ENCODE measurements at regions not wholly inside any gene's neighbourhood (a gene's known extent, or its start where the extent isn't known, plus 50 kb on each side); places are given as distances from the start of the nearest gene placed in this dataset.

- Histone ChIP-seq H3K36me3 (replicated peaks in 1 of 2; ENCODE audit: control insufficient read depth in 2 of 2, insufficient read depth in 2 of 2, low read length in 2 of 2) (no peaks in the 10 kb centered on the region), H4K91ac (ENCODE audit: low read depth, low read length, poor library complexity) (no peak overlapping the region), H2BK120ac (ENCODE audit: low read depth, low read length) (no peak overlapping the region), H3K23ac (ENCODE audit: low read depth, low read length, poor library complexity) (no peak overlapping the region), H3K9ac (ENCODE audit: low read depth, low read length, poor library complexity) (no peak overlapping the region), H2AFZ (ENCODE audit: low read length) (no peak overlapping the region), H2BK15ac (ENCODE audit: low read length) (no peak overlapping the region), H3K79me1 (ENCODE audit: low read depth, low read length) (no peaks in the 10 kb centered on the region), H3K14ac (ENCODE audit: low read length) (no peak overlapping the region), H2AK5ac (ENCODE audit: low read depth, low read length) (no peak overlapping the region), H2BK5ac (ENCODE audit: low read length) (no peak overlapping the region), H3K18ac (ENCODE audit: low read length) (no peak overlapping the region), H3K4me2 (ENCODE audit: insufficient read depth, low read length, poor library complexity, severe bottlenecking) (no peak overlapping the region), H3K9me3 (replicated peaks in 1 of 2; ENCODE audit: control insufficient read depth in 2 of 2, insufficient read depth in 1 of 2, low read depth in 1 of 2, low read length in 2 of 2) (no peaks in the 10 kb centered on the region), H4K8ac (ENCODE audit: low read depth, low read length) (no peak overlapping the region), H3K4me3 (ENCODE audit: low read length in 2 of 2) (no peak overlapping the region), H2BK12ac (ENCODE audit: low read length) (no peak overlapping the region), H3K27ac (replicated peaks; ENCODE audit: low read length) (no peak overlapping the region), H3K27me3 (ENCODE audit: control insufficient read depth in 3 of 3, insufficient read depth in 3 of 3, low read depth in 1 of 3, low read length in 3 of 3) (no peaks in the 10 kb centered on the region), H3K4me1 (ENCODE audit: control insufficient read depth in 2 of 2, insufficient read depth in 1 of 2, low read depth in 1 of 2, low read length in 2 of 2) (peaks cover 0 to 2% of the 10 kb centered on the region in 2 donors), H3K4ac (ENCODE audit: low read length) (no peak overlapping the region)
- no CpG with 5 or more reads among the region's 4 CpGs for WGBS, 2 donors (ENCODE audit: extremely low coverage in 2 of 2, insufficient read length in 2 of 2, insufficient replicate concordance in 1 of 2)
- no peak for DNase-seq (ENCODE audit: low spot score)
Observed at GRCh38 chr17:13182854-13183253, 165.0 kb upstream of the ELAC2 start.

GRCh38 chr17:13182450-13182849 lies 164.6 kb upstream of the ELAC2 start:
- Histone ChIP-seq H3K4ac (ENCODE audit: low read length) (no peak overlapping the region), H3K4me3 (ENCODE audit: low read length in 2 of 2) (no peak overlapping the region), H3K27me3 (ENCODE audit: control insufficient read depth in 3 of 3, insufficient read depth in 3 of 3, low read depth in 1 of 3, low read length in 3 of 3) (no peaks in the 10 kb centered on the region), H3K23ac (ENCODE audit: low read depth, low read length, poor library complexity) (no peak overlapping the region), H3K4me2 (ENCODE audit: insufficient read depth, low read length, poor library complexity, severe bottlenecking) (no peak overlapping the region), H3K14ac (ENCODE audit: low read length) (no peak overlapping the region), H4K91ac (ENCODE audit: low read depth, low read length, poor library complexity) (no peak overlapping the region), H3K9me3 (replicated peaks in 1 of 2; ENCODE audit: control insufficient read depth in 2 of 2, insufficient read depth in 1 of 2, low read depth in 1 of 2, low read length in 2 of 2) (no peaks in the 10 kb centered on the region), H2BK120ac (ENCODE audit: low read depth, low read length) (no peak overlapping the region), H2AFZ (ENCODE audit: low read length) (no peak overlapping the region), H3K36me3 (replicated peaks in 1 of 2; ENCODE audit: control insufficient read depth in 2 of 2, insufficient read depth in 2 of 2, low read length in 2 of 2) (no peaks in the 10 kb centered on the region), H3K4me1 (ENCODE audit: control insufficient read depth in 2 of 2, insufficient read depth in 1 of 2, low read depth in 1 of 2, low read length in 2 of 2) (peaks cover 0 to 2% of the 10 kb centered on the region in 2 donors), H4K8ac (ENCODE audit: low read depth, low read length) (no peak overlapping the region), H3K18ac (ENCODE audit: low read length) (no peak overlapping the region), H3K9ac (ENCODE audit: low read depth, low read length, poor library complexity) (no peak overlapping the region), H2BK12ac (ENCODE audit: low read length) (no peak overlapping the region), H2BK15ac (ENCODE audit: low read length) (no peak overlapping the region), H3K79me1 (ENCODE audit: low read depth, low read length) (no peaks in the 10 kb centered on the region), H2BK5ac (ENCODE audit: low read length) (no peak overlapping the region), H2AK5ac (ENCODE audit: low read depth, low read length) (no peak overlapping the region), H3K27ac (replicated peaks; ENCODE audit: low read length) (no peak overlapping the region)
- DNase-seq (ENCODE audit: low spot score): no peak

GRCh38 chr17:13181683-13182082 lies 163.9 kb upstream of the ELAC2 start:
- H2BK5ac ChIP-seq (ENCODE audit: low read length): no peak overlapping the region
- no peak overlapping the region for H2AK5ac ChIP-seq (ENCODE audit: low read depth, low read length)
- H3K14ac ChIP-seq (ENCODE audit: low read length): no peak overlapping the region
- H2BK120ac ChIP-seq (ENCODE audit: low read depth, low read length): no peak overlapping the region
- H3K9me3 ChIP-seq (replicated peaks in 1 of 2; ENCODE audit: control insufficient read depth in 2 of 2, insufficient read depth in 1 of 2, low read depth in 1 of 2, low read length in 2 of 2): no peaks in the 10 kb centered on the region
- no peak overlapping the region for H3K4me3 ChIP-seq (ENCODE audit: low read length in 2 of 2)
- no peak overlapping the region for H3K27ac ChIP-seq (replicated peaks; ENCODE audit: low read length)
- H2BK12ac ChIP-seq (ENCODE audit: low read length): no peak overlapping the region
- no peaks in the 10 kb centered on the region for H3K36me3 ChIP-seq (replicated peaks in 1 of 2; ENCODE audit: control insufficient read depth in 2 of 2, insufficient read depth in 2 of 2, low read length in 2 of 2)
- H4K91ac ChIP-seq (ENCODE audit: low read depth, low read length, poor library complexity): no peak overlapping the region
- no peak overlapping the region for H2BK15ac ChIP-seq (ENCODE audit: low read length)
- no peak overlapping the region for H3K4ac ChIP-seq (ENCODE audit: low read length)
- peaks cover 0 to 2% of the 10 kb centered on the region in 2 donors for H3K4me1 ChIP-seq (ENCODE audit: control insufficient read depth in 2 of 2, insufficient read depth in 1 of 2, low read depth in 1 of 2, low read length in 2 of 2)
- H3K27me3 ChIP-seq (ENCODE audit: control insufficient read depth in 3 of 3, insufficient read depth in 3 of 3, low read depth in 1 of 3, low read length in 3 of 3): no peaks in the 10 kb centered on the region
- H2AFZ ChIP-seq (ENCODE audit: low read length): no peak overlapping the region
- H3K79me1 ChIP-seq (ENCODE audit: low read depth, low read length): no peaks in the 10 kb centered on the region
- H3K9ac ChIP-seq (ENCODE audit: low read depth, low read length, poor library complexity): no peak overlapping the region
- no peak overlapping the region for H4K8ac ChIP-seq (ENCODE audit: low read depth, low read length)
- WGBS, 2 donors (ENCODE audit: extremely low coverage in 2 of 2, insufficient read length in 2 of 2, insufficient replicate concordance in 1 of 2): no CpG with 5 or more reads among the region's 2 CpGs
- no peak for DNase-seq (ENCODE audit: low spot score)
- H3K4me2 ChIP-seq (ENCODE audit: insufficient read depth, low read length, poor library complexity, severe bottlenecking): no peak overlapping the region
- no peak overlapping the region for H3K18ac ChIP-seq (ENCODE audit: low read length)
- H3K23ac ChIP-seq (ENCODE audit: low read depth, low read length, poor library complexity): no peak overlapping the region

GRCh38 chr17:13176436-13176835 lies 158.6 kb upstream of the ELAC2 start:
- Histone ChIP-seq H3K4me2 (ENCODE audit: insufficient read depth, low read length, poor library complexity, severe bottlenecking) (no peak overlapping the region), H3K9ac (ENCODE audit: low read depth, low read length, poor library complexity) (no peak overlapping the region), H2BK12ac (ENCODE audit: low read length) (no peak overlapping the region), H2AFZ (ENCODE audit: low read length) (peak overlapping the region; percentile 64), H4K8ac (ENCODE audit: low read depth, low read length) (no peak overlapping the region), H3K27me3 (ENCODE audit: control insufficient read depth in 3 of 3, insufficient read depth in 3 of 3, low read depth in 1 of 3, low read length in 3 of 3) (no peaks in the 10 kb centered on the region), H3K27ac (replicated peaks; ENCODE audit: low read length) (peak overlapping the region; percentile 63), H3K14ac (ENCODE audit: low read length) (no peak overlapping the region), H3K4ac (ENCODE audit: low read length) (no peak overlapping the region), H2BK15ac (ENCODE audit: low read length) (no peak overlapping the region), H3K23ac (ENCODE audit: low read depth, low read length, poor library complexity) (no peak overlapping the region), H2AK5ac (ENCODE audit: low read depth, low read length) (no peak overlapping the region), H3K79me1 (ENCODE audit: low read depth, low read length) (no peaks in the 10 kb centered on the region), H3K9me3 (replicated peaks in 1 of 2; ENCODE audit: control insufficient read depth in 2 of 2, insufficient read depth in 1 of 2, low read depth in 1 of 2, low read length in 2 of 2) (peaks cover 12 to 16% of the 10 kb centered on the region in 2 donors), H2BK120ac (ENCODE audit: low read depth, low read length) (no peak overlapping the region), H2BK5ac (ENCODE audit: low read length) (no peak overlapping the region), H3K36me3 (replicated peaks in 1 of 2; ENCODE audit: control insufficient read depth in 2 of 2, insufficient read depth in 2 of 2, low read length in 2 of 2) (peaks cover 0 to 2% of the 10 kb centered on the region in 2 donors), H3K4me3 (ENCODE audit: low read length in 2 of 2) (no peak overlapping the region), H3K4me1 (ENCODE audit: control insufficient read depth in 2 of 2, insufficient read depth in 1 of 2, low read depth in 1 of 2, low read length in 2 of 2) (no peaks in the 10 kb centered on the region), H4K91ac (ENCODE audit: low read depth, low read length, poor library complexity) (no peak overlapping the region), H3K18ac (ENCODE audit: low read length) (no peak overlapping the region)
- no peak for DNase-seq (ENCODE audit: low spot score)
- WGBS, 2 donors (ENCODE audit: extremely low coverage in 2 of 2, insufficient read length in 2 of 2, insufficient replicate concordance in 1 of 2): no CpG with 5 or more reads among the region's 4 CpGs

All from neuronal stem cell (in vitro differentiated cells).